NCI-H2227 (cell line): ENCODE measurements at regions not wholly inside any gene's neighbourhood (a gene's known extent, or its start where the extent isn't known, plus 50 kb on each side); places are given as distances from the start of the nearest gene placed in this dataset.
"Not testable (repeated sequence)": the region's sequence is repeated elsewhere in the genome, so short reads cannot be mapped to it uniquely, and the experiment has no call there.

Experiments used
- DNase-seq: peaks from one replicate; lab custom pipeline; 2025; ENCODE audit not compliant: unreplicated experiment; lab: John Stamatoyannopoulos, UW

DNA sequence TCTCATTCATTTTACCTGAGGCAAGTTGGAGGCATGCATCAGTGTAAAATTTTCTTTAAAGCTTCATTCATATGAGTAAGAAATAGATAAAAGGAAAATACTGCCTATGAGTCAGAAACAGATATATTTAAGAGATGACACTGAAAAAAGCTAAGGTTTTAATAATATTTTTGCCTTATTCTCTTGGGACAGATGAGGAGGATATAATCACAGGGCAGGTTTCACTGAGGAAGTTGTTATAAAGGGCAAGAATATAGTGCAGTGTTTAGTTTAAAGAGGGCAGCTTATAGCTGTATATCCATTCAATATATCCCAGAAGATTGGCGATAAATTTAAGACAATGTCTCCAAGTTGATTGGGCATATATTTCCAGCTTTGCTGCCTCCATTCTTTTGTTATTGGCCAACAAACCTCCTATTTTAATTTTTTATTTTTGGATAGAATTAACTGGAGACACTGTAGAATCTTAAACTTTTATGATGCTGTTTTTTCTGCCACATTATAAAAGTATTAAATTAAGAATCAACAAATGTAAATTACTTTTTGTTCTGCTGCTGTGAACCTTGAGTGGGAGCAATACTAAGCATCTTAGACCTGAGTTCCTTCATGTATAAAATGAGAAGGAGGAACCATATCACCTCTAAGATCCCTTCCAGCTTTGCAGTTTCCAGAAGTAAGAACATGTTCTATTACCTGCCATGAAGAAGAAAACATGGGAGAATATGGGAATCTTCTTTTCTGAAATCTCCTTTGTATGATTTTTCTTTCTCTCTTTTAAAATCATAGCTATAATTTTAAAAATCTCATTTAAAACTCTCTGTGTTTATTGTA is 171.6 kb downstream of the S1PR1 start:
- no peak for DNase-seq

GRCh38 chr1:101409102-101409501 is 172.3 kb downstream of the S1PR1 start:
- DNase-seq, result no peak

DNA sequence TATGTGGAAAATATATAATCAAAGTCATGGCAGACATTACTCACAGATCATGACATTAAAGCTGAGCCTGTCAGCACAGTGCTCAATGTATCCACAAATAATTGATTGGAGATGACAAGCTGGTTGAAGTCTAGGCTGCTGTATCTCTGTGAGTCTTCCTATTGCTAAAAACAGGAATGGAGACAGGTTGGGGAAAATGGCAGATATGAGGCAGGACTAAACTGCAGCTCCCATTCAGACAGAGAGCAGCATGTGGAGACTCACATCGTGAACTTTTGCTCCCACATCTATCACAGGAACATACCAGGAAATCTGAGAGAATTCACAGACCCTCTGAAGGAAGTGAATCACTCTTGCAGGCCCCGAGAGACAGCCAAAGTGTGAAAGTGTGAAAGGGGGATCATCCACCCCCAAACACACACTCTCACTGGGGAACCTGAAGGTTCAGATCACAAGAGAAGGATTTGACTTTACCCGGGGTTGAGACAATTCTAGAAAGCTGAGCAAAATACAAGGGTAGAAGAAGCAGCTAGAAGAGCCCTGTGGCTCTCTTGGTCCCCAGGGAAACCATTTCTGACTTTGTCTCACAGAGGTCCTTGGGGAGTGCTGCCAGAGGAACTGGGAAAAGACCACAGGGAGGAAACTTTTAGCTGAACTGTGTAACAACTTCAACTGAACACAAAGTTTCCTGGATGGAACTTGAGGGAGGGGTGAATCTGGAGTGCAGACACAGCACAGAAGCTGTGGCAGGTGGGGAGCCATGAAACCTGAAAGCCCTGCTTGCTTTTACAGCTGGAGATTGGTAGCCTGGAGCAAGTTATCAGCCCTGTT is 173.4 kb downstream of the S1PR1 start:
- no peak for DNase-seq

GRCh38 chr1:101420406-101420805 is 183.6 kb downstream of the S1PR1 start:
- no peak for DNase-seq

- DNase-seq, result not testable (repeated sequence)
These were observed 191.3 kb downstream of the S1PR1 start for GRCh38 chr1:101428083-101428482.

GRCh38 chr1:101428562-101428961 is 191.7 kb downstream of the S1PR1 start:
- DNase-seq, result no peak

- DNase-seq, result no peak
These were observed 195.2 kb downstream of the S1PR1 start for GRCh38 chr1:101431956-101432510.

- no peak for DNase-seq
These were observed 199.2 kb downstream of the S1PR1 start for GRCh38 chr1:101435831-101436511.

- no peak for DNase-seq
These were observed 201.0 kb downstream of the S1PR1 start for GRCh38 chr1:101437800-101438199.

GRCh38 chr1:101438359-101438758 is 201.5 kb downstream of the S1PR1 start:
- peak; percentile 24 for DNase-seq

DNA sequence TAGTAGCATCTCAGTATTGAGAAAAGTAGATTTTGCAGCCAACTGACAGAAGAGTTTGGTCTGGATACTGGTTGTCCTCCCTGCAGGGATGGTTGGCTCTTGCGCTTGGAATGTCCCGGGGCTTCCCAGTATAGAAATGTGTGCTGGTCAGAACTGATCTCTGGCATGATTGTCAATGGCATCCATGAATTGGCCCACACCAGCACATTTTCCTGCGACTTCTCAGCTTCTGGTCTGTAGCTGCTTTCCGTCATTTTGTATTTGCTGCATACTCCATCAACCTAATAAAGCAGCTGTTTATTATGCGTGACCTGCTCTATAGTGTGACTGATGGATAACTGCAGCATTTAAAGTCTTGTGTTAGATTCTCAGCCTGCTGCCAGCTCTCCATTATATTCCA is 203.7 kb downstream of the S1PR1 start:
- DNase-seq, result no peak

- DNase-seq, result peak; percentile 64
These were observed 207.6 kb downstream of the S1PR1 start for GRCh38 chr1:101444381-101444780.

DNA sequence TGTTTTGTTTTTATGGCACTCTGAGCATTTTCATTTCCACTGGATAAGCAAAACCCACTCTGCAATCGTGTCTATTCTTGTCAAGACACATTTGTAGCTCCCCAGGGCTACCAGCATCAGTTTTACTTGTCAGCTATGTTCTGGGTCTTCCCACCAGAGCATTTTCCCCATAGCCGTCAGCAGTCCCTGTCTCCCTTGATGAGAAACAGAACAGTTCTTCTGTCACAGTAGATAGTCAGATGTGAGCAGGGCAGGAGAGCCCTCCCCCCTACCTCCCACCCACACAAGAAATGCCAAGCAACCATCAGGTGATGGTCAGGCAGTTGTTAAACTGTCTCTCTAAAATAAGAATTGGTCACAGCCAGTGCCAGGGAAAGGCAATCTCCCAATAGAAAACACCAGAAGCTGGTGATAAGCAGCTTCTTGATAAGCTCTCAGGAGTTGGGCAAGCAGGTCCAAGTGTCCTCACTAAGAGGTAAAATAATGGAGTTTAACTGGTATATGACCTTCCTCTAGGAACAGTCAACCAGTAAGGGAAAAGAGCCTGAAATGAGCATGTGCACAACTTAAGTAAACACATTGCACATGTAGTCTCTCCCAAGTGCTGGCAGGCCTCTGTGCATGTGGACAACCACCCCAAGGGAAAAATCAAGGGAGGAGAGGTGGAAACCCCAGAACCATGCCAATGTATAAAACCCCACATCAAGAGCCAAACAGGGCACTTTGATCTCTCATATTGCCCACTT is 208.2 kb downstream of the S1PR1 start:
- no peak for DNase-seq

DNA sequence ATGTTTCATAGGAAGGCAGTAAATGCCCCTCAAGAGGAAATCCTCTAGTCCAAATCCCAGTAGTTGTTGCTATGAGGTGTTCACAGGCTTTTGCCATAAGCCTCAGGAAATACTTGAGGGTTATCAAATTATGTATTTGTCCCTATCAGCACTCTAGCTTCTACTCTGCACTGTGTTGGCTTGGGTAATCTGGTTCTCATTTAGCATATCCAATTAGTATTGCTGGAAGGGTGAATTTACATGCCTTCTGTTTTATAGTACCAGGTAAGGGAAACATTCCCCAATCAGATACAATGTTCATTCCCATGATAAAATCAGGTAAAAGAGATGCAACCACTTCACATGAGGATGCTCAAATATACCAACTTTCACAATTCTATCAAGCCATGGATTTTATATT is 211.2 kb downstream of the S1PR1 start:
- no peak for DNase-seq

DNA sequence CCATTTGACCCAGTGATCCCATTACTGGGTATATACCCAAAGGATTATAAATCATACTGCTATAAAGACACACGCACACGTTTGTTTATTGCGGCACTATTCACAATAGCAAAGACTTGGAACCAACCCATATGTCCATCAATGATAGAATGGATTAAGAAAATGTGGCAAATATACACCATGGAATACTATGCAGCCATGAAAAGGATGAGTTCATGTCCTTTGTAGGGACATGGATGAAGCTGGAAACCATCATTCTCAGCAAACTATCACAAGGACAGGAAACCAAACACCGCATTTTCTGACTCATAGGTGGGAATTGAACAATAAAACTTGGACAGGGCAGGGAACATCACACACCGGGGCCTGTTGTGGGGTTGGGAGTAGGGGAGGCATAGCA is 213.9 kb downstream of the S1PR1 start:
- DNase-seq, result not testable (repeated sequence)

GRCh38 chr1:101451888-101452287 is 215.1 kb downstream of the S1PR1 start:
- no peak for DNase-seq

DNA sequence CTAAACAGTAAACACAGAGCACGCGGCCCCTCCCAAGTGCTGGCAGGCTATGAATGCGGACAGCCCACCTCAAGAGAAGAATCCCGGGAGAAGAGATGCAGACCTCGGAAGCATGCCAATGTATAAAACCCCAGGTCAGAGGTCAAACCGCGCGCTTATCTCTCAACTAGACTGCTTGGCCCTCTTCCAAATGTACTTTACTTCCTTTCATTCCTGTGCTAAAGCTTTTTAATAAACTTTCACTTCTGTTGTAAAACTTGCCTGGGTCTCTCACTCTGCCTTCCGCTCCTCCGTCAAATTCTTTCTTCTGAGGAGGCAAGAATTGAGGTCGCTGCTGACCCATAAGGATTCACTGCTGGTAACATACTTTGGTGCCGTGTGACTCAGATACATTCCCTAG is 216.0 kb downstream of the S1PR1 start:
- DNase-seq, result no peak

DNA sequence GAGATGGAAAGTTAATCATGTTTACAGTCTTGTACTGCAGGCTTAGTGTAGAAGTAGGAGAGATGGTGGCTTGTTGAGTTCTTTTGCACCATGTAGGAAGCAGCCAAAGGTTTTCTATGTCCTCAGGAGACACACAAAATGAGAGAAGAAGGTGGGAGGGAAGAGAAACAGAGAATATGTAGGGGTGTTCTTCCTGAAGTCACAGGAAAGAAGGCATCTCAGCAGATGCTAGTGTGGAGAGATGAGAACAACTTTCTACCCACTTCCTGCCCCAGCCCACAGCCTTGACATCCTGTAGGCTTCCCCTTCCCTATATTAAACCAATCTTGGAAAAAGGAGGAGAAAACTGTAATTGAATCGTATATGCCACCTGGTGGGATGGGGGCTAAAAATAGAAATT is 217.0 kb downstream of the S1PR1 start:
- no peak for DNase-seq

GRCh38 chr1:101455166-101455565 is 218.3 kb downstream of the S1PR1 start:
- DNase-seq, result no peak

- DNase-seq, result no peak
These were observed 223.9 kb downstream of the S1PR1 start for GRCh38 chr1:101460739-101461138.

- DNase-seq, result no peak
These were observed 226.4 kb downstream of the S1PR1 start for GRCh38 chr1:101463195-101463594.
